Adrenal gland (tissue), 5 donors: ENCODE measurements at regions not wholly inside any gene's neighbourhood (a gene's known extent, or its start where the extent isn't known, plus 50 kb on each side); places are given as distances from the start of the nearest gene placed in this dataset.

Experiments used
- POLR2A ChIP-seq, 2 donors: fragments of 450-650 bp; IDR thresholded peaks; one replicate each; pipeline ENCODE4 v1.6.1; 2017; ENCODE audit warnings: antibody characterized with exemption in 2 of 2, mild to moderate bottlenecking in 2 of 2, moderate library complexity in 1 of 2
- TF ChIP-seq, protein P1 (sequence below), 6 experiments: fragments of 450-650 bp in 4 of 6; fragments of 200-600 bp in 2 of 6; sonication (generic) in 1 of 6; IDR thresholded peaks; 1 replicate in 5 of 6; 2 replicates in 1 of 6; pipeline versions ENCODE4 v1.5.1 to v1.8.0; 2016 to 2021; ENCODE audit warnings: antibody characterized with exemption in 6 of 6, mild to moderate bottlenecking in 2 of 6, moderate library complexity in 1 of 6
- donor health status: DM: no; HTN: no; CAD: no.

DNA sequence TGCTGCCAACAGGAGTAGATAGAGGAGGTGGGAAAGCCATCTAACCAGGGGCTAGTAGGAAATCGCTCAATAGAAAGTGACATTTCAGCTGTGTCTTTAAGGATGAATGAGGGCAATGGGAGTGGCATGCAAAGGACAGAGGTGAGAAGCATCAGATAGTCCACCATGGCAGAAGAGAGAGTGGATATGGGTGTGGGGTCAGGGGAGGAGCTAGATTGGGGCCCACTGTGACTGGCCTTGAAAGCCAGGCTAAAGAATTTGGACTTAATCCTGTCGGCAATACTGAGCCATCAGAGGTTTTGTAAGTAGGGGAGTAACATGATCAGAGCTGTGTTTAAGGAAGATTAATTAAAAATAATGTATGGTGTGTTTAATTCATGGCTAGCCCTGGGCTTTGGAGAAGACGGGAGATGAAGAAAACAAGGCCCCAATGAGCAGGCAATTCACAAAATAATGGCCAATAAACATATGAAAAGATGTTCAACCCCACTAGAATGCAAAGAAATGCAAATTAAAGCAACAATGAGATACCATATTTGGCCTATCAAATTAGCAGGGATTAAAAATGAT lies 98.1 kb upstream of the PJA1 start:
- TF ChIP-seq, protein P1, sequence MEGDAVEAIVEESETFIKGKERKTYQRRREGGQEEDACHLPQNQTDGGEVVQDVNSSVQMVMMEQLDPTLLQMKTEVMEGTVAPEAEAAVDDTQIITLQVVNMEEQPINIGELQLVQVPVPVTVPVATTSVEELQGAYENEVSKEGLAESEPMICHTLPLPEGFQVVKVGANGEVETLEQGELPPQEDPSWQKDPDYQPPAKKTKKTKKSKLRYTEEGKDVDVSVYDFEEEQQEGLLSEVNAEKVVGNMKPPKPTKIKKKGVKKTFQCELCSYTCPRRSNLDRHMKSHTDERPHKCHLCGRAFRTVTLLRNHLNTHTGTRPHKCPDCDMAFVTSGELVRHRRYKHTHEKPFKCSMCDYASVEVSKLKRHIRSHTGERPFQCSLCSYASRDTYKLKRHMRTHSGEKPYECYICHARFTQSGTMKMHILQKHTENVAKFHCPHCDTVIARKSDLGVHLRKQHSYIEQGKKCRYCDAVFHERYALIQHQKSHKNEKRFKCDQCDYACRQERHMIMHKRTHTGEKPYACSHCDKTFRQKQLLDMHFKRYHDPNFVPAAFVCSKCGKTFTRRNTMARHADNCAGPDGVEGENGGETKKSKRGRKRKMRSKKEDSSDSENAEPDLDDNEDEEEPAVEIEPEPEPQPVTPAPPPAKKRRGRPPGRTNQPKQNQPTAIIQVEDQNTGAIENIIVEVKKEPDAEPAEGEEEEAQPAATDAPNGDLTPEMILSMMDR (IDR thresholded peaks at IDR 0.05) = no peak
- no peak for TF ChIP-seq POLR2A (IDR thresholded peaks at IDR 0.05)
